Psoas muscle (tissue), 7 donors: ENCODE measurements at regions not wholly inside any gene's neighbourhood (a gene's known extent, or its start where the extent isn't known, plus 50 kb on each side); places are given as distances from the start of the nearest gene placed in this dataset.

Experiments
- ATAC-seq, 4 donors: fragments of 200-7000 bp; cut with Tn5 transposase; one replicate each; pipeline ENCODE4 v1.9.1; 2020; ENCODE audit warnings: moderate library complexity in 3 of 4, mild to moderate bottlenecking in 2 of 4
- DNase-seq, 2 donors: peaks; one replicate each; pipeline ENCODE4 v3.0.0-alpha.2; 2020
- H3K27ac ChIP-seq: fragments of 200-600 bp; one replicate; pipeline ENCODE4 v1.8.0; 2022
- H3K27me3 ChIP-seq, 3 donors: fragments of 200-600 bp in 1 of 3; one replicate each; pipeline versions ENCODE4 v1.6.1 to v1.8.0; 2013 to 2022; ENCODE audit warnings: low read length in 2 of 3, mild to moderate bottlenecking in 2 of 3, moderate library complexity in 1 of 3; ENCODE audit not compliant: insufficient read depth in 3 of 3
- H3K36me3 ChIP-seq, 2 donors: fragments of 200-600 bp in 1 of 2; one replicate each; pipeline versions ENCODE4 v1.6.1 to v1.8.0; 2013 to 2022; ENCODE audit warnings: low read depth in 1 of 2, mild to moderate bottlenecking in 1 of 2, moderate library complexity in 1 of 2; ENCODE audit not compliant: insufficient read depth in 1 of 2
- H3K4me1 ChIP-seq: fragments of 200-600 bp; one replicate; pipeline ENCODE4 v1.8.0; 2022
- H3K4me3 ChIP-seq: fragments of 200-600 bp; one replicate; pipeline ENCODE4 v1.8.0; 2022; ENCODE audit warnings: mild to moderate bottlenecking
- H3K9me3 ChIP-seq: fragments of 200-600 bp; one replicate; pipeline ENCODE4 v1.8.0; 2022
- CTCF ChIP-seq: fragments of 200-600 bp; IDR thresholded peaks from one replicate; pipeline ENCODE4 v1.8.0; 2022; ENCODE audit warnings: antibody characterized with exemption
- WGBS, 3 donors: extraction: QIAGEN DNeasy Blood & Tissue Kit; methylation state at CpG; one replicate each; pipeline versions ENCODE4 v1.1.6 to v1.1.7; 2013; 5-methylcytosine and 5-hydroxymethylcytosine counted together
- intact Hi-C, 2 donors: fragments of 100-400 bp; cut with DNase I; formaldehyde crosslinking; loops; one replicate each; pipeline versions ENCODE4 v1.11.0 to v1.14.2; 2022
- donor health status: healthy with polysubstance abuse.
- donor health status: DM: no; HTN: no; CAD: no; lungs with moderate emphysema.
- donor health status: Bipolar disorder and iron deficiency.
- donor health status: healthy.
- donor health status: DM: yes; HTN: yes; CAD: no.
- donor health status: DM: no; HTN: no; CAD: no.
- donor health status: DM: yes; HTN: yes; CAD: no.

DNA sequence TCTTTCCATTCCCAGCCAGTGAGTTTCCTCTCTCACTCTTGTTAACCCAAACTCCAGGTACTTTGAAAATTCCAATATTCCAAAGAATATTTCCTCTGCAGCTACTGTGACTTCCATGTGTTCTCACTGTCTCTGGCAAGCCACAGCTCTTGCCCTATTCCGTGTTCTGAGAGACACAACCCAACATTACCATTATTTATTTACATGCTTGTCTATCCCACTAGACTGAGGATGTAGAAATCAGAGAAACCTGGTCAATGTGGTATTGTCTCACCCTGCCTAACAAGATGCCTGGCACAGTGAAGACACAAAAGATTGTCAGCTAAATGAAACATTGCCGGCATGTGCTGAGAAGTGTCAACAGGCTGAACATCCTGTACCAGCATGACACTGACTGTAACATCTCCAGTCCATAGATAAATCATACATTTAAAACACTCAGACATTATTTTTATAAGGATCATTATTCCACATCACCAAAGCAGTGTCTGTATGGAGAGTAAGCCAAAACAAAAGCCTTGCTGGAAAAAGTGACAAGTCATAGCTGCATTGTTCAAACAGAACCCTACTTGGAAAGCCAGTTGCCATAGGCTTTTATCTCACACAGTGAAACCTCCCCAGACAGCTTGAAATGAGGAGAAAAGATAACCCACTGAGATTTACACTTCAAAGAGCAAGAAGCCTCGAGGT is 72.3 kb downstream of the SIPA1L2 start:
- H3K4me3 ChIP-seq = no peak overlapping the region
- WGBS, 3 donors = 52 to 63% (median 62%) methylated on average over 3 of the region's 3 CpGs
- peaks cover 54% of the 10 kb centered on the region for H3K4me1 ChIP-seq
- H3K9me3 ChIP-seq = no peaks in the 10 kb centered on the region
- no peaks in the 10 kb centered on the region for H3K36me3 ChIP-seq
- DNase-seq = no peak
- no peaks in the 10 kb centered on the region for H3K27me3 ChIP-seq
- H3K27ac ChIP-seq = no peak overlapping the region
- TF ChIP-seq CTCF = no peak
- ATAC-seq = peak in 3 of 4 donors; percentile 47 to 55 (median 55)
- intact Hi-C loops = no loop called here

DNA sequence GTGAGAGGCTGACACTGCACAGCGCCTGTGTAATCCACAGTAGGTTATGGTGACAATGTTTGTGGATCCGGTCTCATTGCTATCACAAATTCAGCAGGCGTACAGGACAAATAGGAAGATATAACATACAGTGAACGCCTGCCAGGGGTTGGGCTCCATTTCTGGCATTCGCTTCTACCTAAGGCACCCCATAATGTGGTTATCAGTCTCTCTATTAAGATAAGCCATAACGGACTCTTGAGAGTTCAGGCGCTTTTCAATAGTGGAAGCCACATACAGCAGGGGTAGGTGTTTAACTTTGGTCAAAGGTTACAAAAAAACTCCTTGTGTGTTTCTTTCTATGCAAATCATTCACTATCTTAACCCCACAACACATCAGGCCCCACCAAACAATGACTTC is 72.8 kb downstream of the SIPA1L2 start:
- ATAC-seq (no peak), DNase-seq (no peak)
- 97 to 99% (median 97%) methylated on average over 7 of the region's 7 CpGs for WGBS, 3 donors
- Histone ChIP-seq H3K27ac (no peak overlapping the region), H3K4me3 (no peak overlapping the region), H3K27me3 (no peaks in the 10 kb centered on the region), H3K9me3 (no peaks in the 10 kb centered on the region), H3K4me1 (peaks cover 53% of the 10 kb centered on the region), H3K36me3 (no peaks in the 10 kb centered on the region)
- intact Hi-C loops = no loop called here
- TF ChIP-seq CTCF = no peak

DNA sequence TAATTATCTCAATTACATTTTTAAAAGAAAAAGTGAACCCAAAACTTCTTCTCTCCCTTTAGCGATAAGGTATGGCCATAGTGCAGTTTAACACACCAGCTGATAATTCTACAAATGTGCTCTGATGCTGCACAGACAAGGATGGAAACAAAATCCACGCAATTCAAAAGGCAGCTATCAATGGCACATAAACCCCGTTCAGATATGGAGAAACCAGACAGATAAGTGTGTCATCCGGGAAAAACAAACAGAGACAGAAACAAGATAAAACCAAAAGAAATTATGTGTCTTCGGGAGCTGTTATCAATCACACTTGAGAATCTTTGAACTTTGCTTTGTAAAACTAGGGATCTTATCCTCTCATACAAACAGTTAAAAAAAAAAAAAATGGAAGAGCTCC is 73.6 kb downstream of the SIPA1L2 start:
- H3K27me3 ChIP-seq = no peaks in the 10 kb centered on the region
- no peak overlapping the region for H3K4me3 ChIP-seq
- TF ChIP-seq CTCF = no peak
- intact Hi-C loops = no loop called here
- peaks cover 53% of the 10 kb centered on the region for H3K4me1 ChIP-seq
- 88 to 93% (median 93%) methylated on average over 5 of the region's 5 CpGs for WGBS, 3 donors
- H3K36me3 ChIP-seq = no peaks in the 10 kb centered on the region
- H3K27ac ChIP-seq = peak overlapping the region; percentile 67
- no peaks in the 10 kb centered on the region for H3K9me3 ChIP-seq
- ATAC-seq (no peak), DNase-seq (no peak)

GRCh38 chr1:232555494-232556210 is 74.3 kb downstream of the SIPA1L2 start:
- H3K4me3 ChIP-seq = no peak overlapping the region
- H3K4me1 ChIP-seq = peaks cover 53% of the 10 kb centered on the region
- TF ChIP-seq CTCF = no peak
- WGBS, 3 donors = 46 to 60% (median 48%) methylated on average over 2 of the region's 2 CpGs
- no peaks in the 10 kb centered on the region for H3K27me3 ChIP-seq
- DNase-seq (no peak), ATAC-seq (peak; percentile 63 to 80 (median 74))
- peak overlapping the region; percentile 67 for H3K27ac ChIP-seq
- intact Hi-C loops = no loop called here
- no peaks in the 10 kb centered on the region for H3K9me3 ChIP-seq
- no peaks in the 10 kb centered on the region for H3K36me3 ChIP-seq
